HG03378 (cell line): ENCODE measurements at regions not wholly inside any gene's neighbourhood (a gene's known extent, or its start where the extent isn't known, plus 50 kb on each side); places are given as distances from the start of the nearest gene placed in this dataset.
A peak's percentile ranks its signal among the peaks of the same experiment; 100 is the strongest.
"Not testable (repeated sequence)": the region's sequence is repeated elsewhere in the genome, so short reads cannot be mapped to it uniquely, and the experiment has no call there.

Experiments used
- ATAC-seq: cut with Tn5 transposase; IDR thresholded peaks from one replicate; pipeline ENCODE4 v1.9.1; 2021; ENCODE audit warnings: mild to moderate bottlenecking, moderate library complexity; ENCODE audit not compliant: unreplicated experiment

DNA sequence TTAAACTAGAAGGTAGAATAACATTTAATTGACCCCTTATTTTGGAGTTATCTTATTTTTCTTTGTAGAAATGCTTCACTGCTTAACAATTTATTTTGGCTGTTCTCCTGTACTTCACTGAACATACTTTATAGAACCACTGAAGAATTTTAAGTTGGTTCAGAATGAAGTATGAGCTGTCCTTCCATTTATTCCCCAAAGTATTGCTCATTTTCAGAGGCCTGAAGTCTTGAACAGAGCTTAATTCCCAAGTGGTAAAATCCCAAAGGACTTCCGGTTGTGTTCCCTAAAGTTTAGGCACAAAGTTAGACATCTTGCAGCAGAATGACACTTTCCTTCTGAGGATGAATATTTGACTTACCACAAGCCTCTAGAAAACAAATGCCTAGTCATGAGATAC lies 233.3 kb downstream of the TINAG start:
- ATAC-seq: no peak

- ATAC-seq: no peak
Measured at GRCh38 chr6:54559136-54559535, 250.9 kb downstream of the TINAG start.

GRCh38 chr6:54564188-54564587 lies 255.9 kb downstream of the TINAG start:
- ATAC-seq: not testable (repeated sequence)

DNA sequence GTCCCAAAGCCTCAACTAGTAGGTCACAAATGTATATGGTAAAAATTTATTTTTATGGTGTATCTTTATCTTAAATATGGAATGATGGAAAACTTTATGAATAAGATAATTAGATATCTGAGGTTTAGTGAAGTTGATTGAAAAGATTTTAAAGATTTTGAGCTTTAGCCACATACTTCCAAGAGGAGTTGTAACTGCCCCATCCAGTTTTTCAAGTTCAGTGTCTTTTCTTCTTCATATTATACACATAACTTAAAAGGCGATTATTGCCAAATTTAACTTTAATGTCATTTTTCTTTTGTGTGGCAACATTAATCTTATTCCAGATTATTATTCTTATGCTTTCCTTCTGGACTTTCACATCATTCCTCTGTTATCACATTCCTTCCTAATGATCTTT lies 266.4 kb downstream of the TINAG start:
- ATAC-seq: no peak

DNA sequence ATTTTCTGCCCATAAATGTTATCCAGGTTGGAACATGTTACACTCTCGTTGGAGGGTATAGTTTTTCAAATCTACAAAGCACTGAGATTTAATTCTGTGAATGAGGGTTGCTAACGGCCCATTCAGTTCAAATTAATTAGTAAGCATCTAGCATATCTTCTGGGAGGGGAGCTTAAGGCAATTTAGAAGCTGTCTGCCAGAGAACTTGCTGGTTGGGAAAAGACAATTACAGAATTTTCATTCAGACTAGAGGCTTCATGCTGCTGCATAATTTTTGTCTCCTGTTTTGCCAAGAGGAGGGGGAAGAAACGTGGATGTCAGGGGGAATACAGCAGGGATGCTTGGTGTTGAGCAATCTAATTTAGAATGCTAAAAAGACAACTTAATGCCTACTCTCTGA lies 268.3 kb upstream of the FAM83B start:
- no peak for ATAC-seq

DNA sequence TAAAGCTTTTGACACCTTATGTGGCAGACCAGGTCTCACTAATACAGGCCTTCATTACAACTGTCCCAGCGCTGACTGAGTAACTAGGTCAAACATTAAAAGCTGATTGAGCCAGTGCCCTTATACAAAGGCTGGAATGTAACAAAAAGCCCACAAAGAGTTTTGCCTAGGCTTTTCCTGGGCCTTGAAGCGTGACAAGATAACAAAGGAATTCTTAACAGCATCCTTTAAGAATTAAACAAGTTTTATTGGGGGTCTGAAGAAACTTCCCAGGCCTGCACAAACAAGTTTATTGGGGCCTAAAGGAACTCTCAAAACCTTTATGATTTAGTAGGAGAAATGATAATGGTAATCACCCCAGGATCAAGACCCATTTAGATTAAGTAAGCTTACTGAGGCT lies 267.6 kb upstream of the FAM83B start:
- ATAC-seq: no peak

DNA sequence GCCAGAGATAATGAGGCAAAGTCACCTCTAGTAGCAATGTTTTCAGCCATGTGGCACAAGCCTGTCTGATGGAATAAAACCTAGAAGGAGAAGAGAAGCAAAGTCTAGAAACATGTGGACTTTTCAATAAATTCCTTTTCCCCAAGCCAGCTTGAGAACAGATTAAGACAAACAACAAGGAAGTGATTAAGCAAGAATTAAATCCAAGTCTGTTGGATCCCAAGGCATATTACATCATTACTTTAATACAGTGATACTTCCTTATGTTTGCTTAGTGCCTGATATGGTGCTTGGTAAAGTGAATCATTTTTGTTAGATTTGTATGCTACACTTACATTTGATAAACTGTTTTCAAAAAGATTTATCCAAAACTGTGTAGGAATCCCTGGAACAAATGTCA lies 260.3 kb upstream of the FAM83B start:
- ATAC-seq: no peak

- no peak for ATAC-seq
Measured at GRCh38 chr6:54587277-54587676, 259.3 kb upstream of the FAM83B start.

- no peak for ATAC-seq
Measured at GRCh38 chr6:54588176-54588575, 258.4 kb upstream of the FAM83B start.

- ATAC-seq: no peak
Measured at GRCh38 chr6:54595844-54596243, 250.7 kb upstream of the FAM83B start.

DNA sequence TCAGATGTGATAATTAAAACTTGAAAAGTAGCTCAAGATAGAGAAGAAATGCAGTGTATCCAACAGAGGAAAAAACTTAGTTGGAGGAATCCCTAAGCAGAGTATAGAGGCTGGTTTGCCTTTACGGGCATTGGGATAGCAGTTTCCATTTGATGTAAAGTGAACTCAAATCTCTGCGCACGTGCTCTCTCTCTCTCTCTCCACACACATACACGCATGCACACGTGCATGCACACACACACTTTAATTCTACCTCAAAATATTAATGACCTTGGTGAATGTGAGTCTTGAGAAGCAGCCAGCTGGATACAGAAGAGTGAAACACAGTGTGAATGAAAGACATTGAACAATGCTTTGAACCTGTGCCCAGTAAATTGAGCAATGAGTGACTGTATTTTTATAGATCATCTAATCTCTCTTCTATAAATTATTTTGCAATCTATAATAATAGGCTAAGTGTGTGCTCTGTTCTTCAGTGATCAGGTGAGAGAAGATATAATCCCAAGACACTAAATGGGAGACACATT lies 247.7 kb upstream of the FAM83B start:
- no peak for ATAC-seq

DNA sequence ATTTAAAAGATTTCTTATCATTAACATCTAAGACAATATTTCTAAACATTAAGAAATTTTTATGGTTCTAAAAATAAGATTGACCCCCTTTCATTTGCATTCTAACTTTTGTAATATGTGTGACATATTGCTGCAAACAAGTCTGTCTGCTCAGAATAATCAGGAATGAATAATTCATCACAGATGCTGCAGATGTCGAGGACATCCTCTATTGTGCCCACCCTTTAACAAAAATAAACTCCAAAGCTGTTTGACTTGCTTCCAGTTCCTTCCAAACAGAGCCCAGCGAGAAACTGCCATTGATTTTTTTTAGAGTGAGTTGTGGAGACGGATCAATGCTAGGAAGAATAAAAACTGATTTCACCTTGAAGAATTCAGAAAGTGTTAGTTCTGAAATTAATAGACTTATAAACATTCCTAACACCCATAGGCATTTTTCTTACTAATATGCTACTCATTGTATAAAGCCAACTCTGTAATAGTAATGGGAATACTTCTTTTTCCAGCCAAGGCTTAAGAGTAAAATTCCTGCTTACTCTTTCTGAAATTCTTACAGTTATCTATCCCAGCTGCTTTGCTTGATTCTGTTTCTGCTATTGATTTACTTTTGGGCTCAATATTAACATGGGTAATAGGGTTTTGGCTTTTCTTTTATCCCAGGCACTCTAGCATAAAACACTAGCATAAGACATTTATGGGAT lies 244.8 kb upstream of the FAM83B start:
- no peak for ATAC-seq

- no peak for ATAC-seq
Measured at GRCh38 chr6:54602591-54602990, 244.0 kb upstream of the FAM83B start.

DNA sequence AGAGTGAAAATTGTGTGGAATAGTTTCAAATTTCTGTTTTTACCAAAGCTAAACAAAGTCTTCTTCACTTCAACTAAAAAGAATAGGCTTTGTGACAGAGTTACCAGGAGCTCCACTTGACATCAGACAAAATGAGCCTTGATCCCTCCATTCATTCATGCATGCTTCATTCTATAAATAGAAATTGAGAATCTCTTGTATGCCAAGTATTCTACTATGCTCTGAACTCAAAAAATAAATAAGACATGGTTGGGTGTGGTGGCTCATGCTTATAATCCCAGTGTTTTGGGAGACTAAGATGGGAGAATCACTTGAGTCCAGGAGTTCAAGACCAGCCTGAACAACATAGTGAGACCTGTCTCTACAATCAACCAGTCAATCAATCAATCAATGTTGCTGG lies 236.6 kb upstream of the FAM83B start:
- no peak for ATAC-seq

DNA sequence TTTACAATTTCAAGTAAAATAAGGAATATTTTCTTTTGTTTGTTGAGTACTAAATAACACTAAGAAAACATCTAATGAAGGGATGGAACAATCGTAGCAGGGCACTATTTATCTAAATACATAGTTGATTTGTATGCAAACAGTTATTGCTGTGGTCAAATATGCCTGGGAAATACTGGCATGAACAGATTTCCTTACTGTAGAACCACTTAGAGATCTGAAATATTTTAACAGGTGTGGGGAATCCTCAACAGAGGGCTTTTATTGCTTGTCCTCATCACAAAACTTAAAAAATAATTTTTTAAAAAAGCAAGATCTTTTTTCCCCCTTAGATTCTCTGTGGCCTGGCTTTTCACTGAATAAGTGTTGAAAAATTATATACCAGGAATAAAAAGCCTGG lies 233.0 kb upstream of the FAM83B start:
- ATAC-seq: no peak

DNA sequence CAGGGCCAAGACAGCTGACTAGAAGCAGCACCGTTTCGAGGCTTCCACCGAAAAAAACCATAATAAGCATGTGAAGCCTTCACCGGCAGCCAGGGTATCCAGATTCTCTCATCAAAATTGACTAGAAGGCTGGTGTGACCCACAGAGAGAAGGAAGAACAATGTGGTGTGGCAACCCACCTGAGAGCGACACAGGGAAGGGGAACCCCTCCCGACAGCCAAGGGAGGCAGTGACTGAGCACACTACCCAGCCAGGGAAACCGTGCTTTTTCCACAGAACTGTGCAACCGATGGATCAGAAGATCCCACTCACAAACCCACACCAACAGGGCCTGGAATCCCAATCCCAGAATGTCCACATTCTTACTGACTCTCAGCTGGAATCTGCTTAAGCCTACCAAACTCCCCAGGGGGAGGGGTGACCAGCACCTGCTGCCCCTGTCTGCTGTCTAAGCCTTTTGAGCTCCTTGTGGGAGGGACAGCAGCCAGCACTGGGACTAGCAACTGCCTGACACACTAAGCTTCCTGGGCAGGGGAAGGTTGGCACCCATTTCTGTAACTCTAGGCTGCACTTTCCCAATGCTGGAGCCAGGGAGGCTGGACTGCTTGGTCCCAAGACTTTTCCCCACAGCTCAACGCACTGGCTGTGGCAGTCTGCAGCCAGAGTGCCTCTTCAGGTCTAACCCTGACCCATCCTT lies 231.9 kb upstream of the FAM83B start:
- no peak for ATAC-seq

DNA sequence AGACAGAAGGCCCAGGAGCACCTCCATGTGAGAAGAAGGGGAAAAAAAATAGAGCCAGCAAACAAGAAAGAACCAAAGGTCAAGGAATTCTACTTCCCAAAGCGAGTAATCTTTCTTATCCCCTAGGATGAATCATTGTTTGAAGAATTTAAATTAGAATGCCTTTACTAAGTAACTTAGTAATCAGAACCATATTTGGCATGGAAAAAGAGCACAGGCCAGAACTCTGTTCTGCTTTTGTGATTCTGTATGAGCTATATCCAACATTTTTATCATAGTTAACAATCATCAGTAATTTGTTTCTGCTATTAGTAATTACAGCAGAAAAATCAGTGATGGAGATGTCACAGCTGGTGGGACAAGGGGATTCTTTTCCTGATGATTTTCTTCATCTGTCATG lies 228.8 kb upstream of the FAM83B start:
- ATAC-seq: no peak

DNA sequence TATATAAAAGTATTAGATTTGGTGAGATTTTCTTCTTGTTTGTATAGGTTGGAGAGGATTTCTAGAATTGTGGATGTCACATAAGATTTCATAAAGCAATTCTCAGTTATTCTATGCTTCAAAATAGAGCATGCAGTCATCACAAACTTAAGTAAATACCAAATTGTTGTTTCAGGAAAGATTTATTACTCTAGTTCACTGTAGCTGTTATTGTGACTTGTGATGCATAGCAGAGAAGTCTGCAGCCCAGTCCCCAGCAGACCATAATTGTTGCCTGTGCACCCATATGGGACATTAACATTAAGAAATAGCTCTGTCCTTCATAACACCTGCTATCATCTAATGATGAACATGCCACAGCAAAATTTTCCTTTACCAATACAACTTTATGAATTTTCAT lies 228.0 kb upstream of the FAM83B start:
- no peak for ATAC-seq

DNA sequence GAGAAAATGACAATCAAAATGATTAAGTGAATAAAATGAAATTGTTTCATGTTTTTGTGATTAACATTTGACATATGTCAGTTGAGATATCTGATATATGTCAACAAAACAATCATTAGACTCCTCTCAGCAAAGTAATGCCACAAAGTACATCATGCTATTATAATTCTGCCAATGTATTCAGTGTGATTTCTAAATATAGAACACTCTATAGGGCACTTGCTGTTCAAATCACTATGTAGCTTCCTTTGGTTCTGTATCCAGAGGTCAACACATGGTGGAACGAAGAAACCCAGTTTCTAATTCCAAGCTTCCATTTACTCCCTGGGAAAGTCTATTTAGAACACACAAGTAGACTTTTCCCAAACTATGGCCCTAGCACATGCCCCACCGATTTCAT lies 227.5 kb upstream of the FAM83B start:
- ATAC-seq: no peak

- peak; percentile 79 for ATAC-seq
Measured at GRCh38 chr6:54621285-54621684, 225.3 kb upstream of the FAM83B start.

- no peak for ATAC-seq
Measured at GRCh38 chr6:54624216-54624615, 222.4 kb upstream of the FAM83B start.

- no peak for ATAC-seq
Measured at GRCh38 chr6:54624779-54625178, 221.8 kb upstream of the FAM83B start.

DNA sequence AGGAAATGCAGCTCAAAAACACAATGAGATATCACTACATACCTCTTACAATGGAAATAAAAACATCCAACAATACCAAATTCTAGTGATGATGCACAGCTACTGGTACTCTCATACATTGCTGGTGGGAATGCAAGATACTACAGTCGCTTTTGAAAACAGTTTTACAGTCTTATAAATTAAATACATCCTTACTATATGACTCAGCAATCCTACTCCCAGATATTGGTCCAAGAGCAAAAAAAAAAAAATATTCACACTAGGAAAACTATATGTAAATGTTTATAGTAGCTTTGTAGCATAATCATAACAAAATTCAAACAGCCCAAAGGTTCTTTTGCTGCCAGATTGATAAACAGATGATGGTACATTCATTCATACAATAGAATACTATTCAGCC lies 217.4 kb upstream of the FAM83B start:
- no peak for ATAC-seq
